ENCODE measurements at regions not wholly inside any gene's neighbourhood (a gene's known extent, or its start where the extent isn't known, plus 50 kb on each side); places are given as distances from the start of the nearest gene placed in this dataset.

GRCh38 chr22:33129621-33130020, 71.4 kb upstream of the SYN3 start:
- Histone ChIP-seq H3K79me2 (ENCODE audit: control insufficient read depth, insufficient read depth, low read length) (no peaks in the 10 kb centered on the region), H3K4me2 (ENCODE audit: control insufficient read depth, insufficient read depth) (no peak overlapping the region), H4K20me1 (ENCODE audit: control insufficient read depth, insufficient read depth) (no peaks in the 10 kb centered on the region), H3K27ac (ENCODE audit: control insufficient read depth, insufficient read depth) (no peak overlapping the region), H3K27me3 (replicated peaks in 1 of 2; ENCODE audit: control insufficient read depth in 2 of 2, insufficient read depth in 2 of 2, low read length in 1 of 2) (no peaks in the 10 kb centered on the region), H3K4me3 (no peak overlapping the region), H2AFZ (ENCODE audit: control insufficient read depth, low read depth, low read length) (no peak overlapping the region), H3K36me3 (ENCODE audit: control insufficient read depth in 2 of 2, insufficient read depth in 2 of 2, low read length in 1 of 2) (no peaks in the 10 kb centered on the region), H3K9ac (ENCODE audit: control insufficient read depth, insufficient read depth, low read length) (no peak overlapping the region), H3K9me3 (replicated peaks; ENCODE audit: control insufficient read depth, insufficient read depth, low read length) (no peaks in the 10 kb centered on the region), H3K4me1 (ENCODE audit: control insufficient read depth, insufficient read depth, low read length) (no peaks in the 10 kb centered on the region)
- ChIA-PET SMC1A (ENCODE audit: uncharacterized antibody, unreplicated experiment) (no interaction called here), CTCF (no interaction called here), RAD21 (ENCODE audit: unreplicated experiment) (no interaction called here), POLR2A (no interaction called here)
- TF ChIP-seq SMAD5 (IDR thresholded peaks at IDR 0.05; ENCODE audit: low read depth): no peak
- TF ChIP-seq GABPA (IDR thresholded peaks at IDR 0.05; ENCODE audit: low read depth): no peak
- no peak for TF ChIP-seq TAF1 (IDR thresholded peaks at IDR 0.05; ENCODE audit: borderline replicate concordance, low read depth, low read length)
- no peak for TF ChIP-seq MEF2A (IDR thresholded peaks at IDR 0.05; ENCODE audit: insufficient read depth, low read depth, low read length)
- no peak for TF ChIP-seq ESRRA (IDR thresholded peaks at IDR 0.05; ENCODE audit: low read length)
- TF ChIP-seq, protein P1, sequence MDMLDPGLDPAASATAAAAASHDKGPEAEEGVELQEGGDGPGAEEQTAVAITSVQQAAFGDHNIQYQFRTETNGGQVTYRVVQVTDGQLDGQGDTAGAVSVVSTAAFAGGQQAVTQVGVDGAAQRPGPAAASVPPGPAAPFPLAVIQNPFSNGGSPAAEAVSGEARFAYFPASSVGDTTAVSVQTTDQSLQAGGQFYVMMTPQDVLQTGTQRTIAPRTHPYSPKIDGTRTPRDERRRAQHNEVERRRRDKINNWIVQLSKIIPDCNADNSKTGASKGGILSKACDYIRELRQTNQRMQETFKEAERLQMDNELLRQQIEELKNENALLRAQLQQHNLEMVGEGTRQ (IDR thresholded peaks at IDR 0.05; ENCODE audit: borderline replicate concordance, low read depth, low read length): no peak
- no peak for TF ChIP-seq MTA2 (IDR thresholded peaks at IDR 0.05; ENCODE audit: low read depth)
- no peak for TF ChIP-seq DPF2 (IDR thresholded peaks at IDR 0.05)
- TF ChIP-seq MYC (IDR thresholded peaks at IDR 0.05; ENCODE audit: insufficient read depth, insufficient read length, insufficient replicate concordance, low read length, severe bottlenecking): no peak
- TF ChIP-seq ZBED1 (IDR thresholded peaks at IDR 0.05; ENCODE audit: borderline replicate concordance): no peak
- no peak for TF ChIP-seq HDGF (IDR thresholded peaks at IDR 0.05)
- TF ChIP-seq ETV6 (conservative IDR thresholded peaks at IDR 0.05 in 1 of 2, IDR thresholded peaks at IDR 0.05 in 1 of 2; ENCODE audit: borderline replicate concordance in 1 of 2, low read depth in 1 of 2): no peak
- no peak for TF ChIP-seq CHD4 (IDR thresholded peaks at IDR 0.05)
- no peak for FAIRE-seq
- ATAC-seq: no peak
- WGBS (ENCODE audit: insufficient coverage, insufficient replicate concordance, low lambda C conversion rate, missing lambda C conversion rate): 40% methylated on average over 10 of the region's 10 CpGs
- no TSS peak for BruUV-seq (replicated peaks)
- DNase-seq (ENCODE audit: low read depth, low spot score): no peak
- in situ Hi-C loops (cut with MboI) (no loop called here), intact Hi-C loops (cut with micrococcal nuclease; ENCODE audit: unreplicated experiment) (no loop called here)
